Lower leg skin (tissue), 4 donors: ENCODE measurements at regions not wholly inside any gene's neighbourhood (a gene's known extent, or its start where the extent isn't known, plus 50 kb on each side); places are given as distances from the start of the nearest gene placed in this dataset.

Experiments
- DNase-seq, 2 donors: peaks; one replicate each; pipeline ENCODE4 v3.0.0-alpha.2; 2019; ENCODE audit warnings: low spot score in 2 of 2
- H3K4me3 ChIP-seq: fragments of 200-600 bp; sonication (generic); 2 replicates; pipeline ENCODE4 v1.5.1; 2017; ENCODE audit warnings: mild to moderate bottlenecking, low read depth; ENCODE audit not compliant: poor library complexity, severe bottlenecking
- POLR2A ChIP-seq, 2 donors: fragments of 450-650 bp; IDR thresholded peaks; one replicate each; pipeline ENCODE4 v1.6.1; 2016 to 2017; ENCODE audit warnings: antibody characterized with exemption in 2 of 2, mild to moderate bottlenecking in 1 of 2, moderate library complexity in 1 of 2
- WGBS, 2 donors: methylation state at CpG; one replicate each; pipeline ENCODE4 v1.1.5; 2018; 5-methylcytosine and 5-hydroxymethylcytosine counted together
- intact Hi-C: fragments of 100-400 bp; cut with DNase I; formaldehyde crosslinking; loops from one replicate; pipeline ENCODE4 v1.15.0; 2023; ENCODE audit warnings: low total_unique reads
- TF ChIP-seq, protein P1 (sequence below), 3 donors: fragments of 450-650 bp; IDR thresholded peaks; one replicate each; pipeline ENCODE4 v1.5.1; 2016; ENCODE audit warnings: antibody characterized with exemption in 3 of 3, mild to moderate bottlenecking in 3 of 3, moderate library complexity in 2 of 3

DNA sequence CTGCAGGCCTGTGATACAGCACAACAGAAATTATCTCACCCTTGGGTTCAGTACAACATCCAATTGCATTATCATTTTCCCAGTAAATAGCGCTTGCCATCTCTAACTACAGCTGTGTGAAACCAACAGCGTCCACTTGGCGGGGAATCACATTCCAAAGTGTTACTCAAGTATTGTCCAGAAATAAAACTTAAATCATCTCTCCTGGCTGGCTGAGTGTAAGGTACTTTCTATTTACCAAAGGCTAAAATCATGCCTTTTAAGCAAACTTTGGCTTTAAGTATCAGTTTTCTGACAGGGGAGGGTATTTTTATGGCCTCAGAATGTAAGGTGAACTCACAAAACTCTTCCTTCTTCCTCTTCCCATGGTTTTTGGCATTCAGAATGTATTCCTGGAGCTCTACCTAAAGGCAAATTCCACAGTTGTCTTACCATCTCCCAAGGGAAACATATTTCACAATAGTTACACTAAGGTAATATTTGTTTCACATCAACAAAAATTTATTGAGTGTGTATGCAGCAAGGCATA, 205.6 kb upstream of the MPDZ start:
- TF ChIP-seq POLR2A (IDR thresholded peaks at IDR 0.05), result no peak
- TF ChIP-seq, protein P1, sequence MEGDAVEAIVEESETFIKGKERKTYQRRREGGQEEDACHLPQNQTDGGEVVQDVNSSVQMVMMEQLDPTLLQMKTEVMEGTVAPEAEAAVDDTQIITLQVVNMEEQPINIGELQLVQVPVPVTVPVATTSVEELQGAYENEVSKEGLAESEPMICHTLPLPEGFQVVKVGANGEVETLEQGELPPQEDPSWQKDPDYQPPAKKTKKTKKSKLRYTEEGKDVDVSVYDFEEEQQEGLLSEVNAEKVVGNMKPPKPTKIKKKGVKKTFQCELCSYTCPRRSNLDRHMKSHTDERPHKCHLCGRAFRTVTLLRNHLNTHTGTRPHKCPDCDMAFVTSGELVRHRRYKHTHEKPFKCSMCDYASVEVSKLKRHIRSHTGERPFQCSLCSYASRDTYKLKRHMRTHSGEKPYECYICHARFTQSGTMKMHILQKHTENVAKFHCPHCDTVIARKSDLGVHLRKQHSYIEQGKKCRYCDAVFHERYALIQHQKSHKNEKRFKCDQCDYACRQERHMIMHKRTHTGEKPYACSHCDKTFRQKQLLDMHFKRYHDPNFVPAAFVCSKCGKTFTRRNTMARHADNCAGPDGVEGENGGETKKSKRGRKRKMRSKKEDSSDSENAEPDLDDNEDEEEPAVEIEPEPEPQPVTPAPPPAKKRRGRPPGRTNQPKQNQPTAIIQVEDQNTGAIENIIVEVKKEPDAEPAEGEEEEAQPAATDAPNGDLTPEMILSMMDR (IDR thresholded peaks at IDR 0.05), result no peak
- peak in 1 of 2 donors; percentile 74 for DNase-seq
- 39 to 42% methylated on average over 3 of the region's 3 CpGs for WGBS, 2 donors
- intact Hi-C loops, result no loop called here
- H3K4me3 ChIP-seq, result no peak overlapping the region

DNA sequence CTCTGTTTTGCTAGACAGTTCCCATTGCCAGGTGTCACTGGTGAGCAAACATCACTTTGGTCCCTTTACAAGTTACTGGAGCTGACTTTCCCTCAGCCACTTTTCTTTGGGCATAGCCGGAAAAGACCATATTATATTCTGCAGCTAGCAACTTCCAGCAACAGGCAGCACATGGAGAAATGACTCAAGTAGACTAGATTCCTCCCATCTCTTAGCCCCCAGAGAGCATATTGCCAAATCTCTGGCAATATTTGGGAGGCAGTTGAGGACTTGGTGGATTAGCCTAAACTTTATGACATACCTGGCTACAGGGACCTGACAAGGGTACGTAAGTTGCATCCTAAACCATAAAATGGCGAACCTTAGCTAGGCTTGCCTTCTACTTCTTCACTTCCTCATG, 204.7 kb upstream of the MPDZ start:
- TF ChIP-seq, protein P1 (IDR thresholded peaks at IDR 0.05), result no peak
- no peak for TF ChIP-seq POLR2A (IDR thresholded peaks at IDR 0.05)
- WGBS, 2 donors, result 89 to 91% methylated on average over 3 of the region's 3 CpGs
- no peak for DNase-seq
- intact Hi-C loops, result no loop called here
- no peak overlapping the region for H3K4me3 ChIP-seq

DNA sequence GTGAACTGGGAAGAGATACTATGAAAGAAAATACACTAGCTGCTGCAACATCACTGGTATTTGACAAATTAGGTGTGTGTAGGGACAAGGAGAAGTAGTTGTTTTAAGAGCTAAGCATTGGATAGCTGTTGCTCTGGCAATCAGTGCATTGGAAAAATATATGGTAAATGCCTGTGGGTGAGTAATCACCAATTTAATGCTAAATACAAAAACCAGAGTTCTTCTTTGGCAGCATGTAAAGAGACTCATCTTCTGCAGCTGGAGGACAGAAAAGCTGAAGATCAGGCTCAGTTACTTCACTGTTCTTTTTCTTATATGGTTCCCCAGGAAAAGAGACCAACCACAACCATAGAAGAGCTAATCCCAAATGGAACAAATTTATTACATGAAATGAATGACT, 201.8 kb upstream of the MPDZ start:
- no peak overlapping the region for H3K4me3 ChIP-seq
- TF ChIP-seq POLR2A (IDR thresholded peaks at IDR 0.05), result no peak
- TF ChIP-seq, protein P1 (IDR thresholded peaks at IDR 0.05), result no peak
- intact Hi-C loops, result no loop called here
- no peak for DNase-seq

DNA sequence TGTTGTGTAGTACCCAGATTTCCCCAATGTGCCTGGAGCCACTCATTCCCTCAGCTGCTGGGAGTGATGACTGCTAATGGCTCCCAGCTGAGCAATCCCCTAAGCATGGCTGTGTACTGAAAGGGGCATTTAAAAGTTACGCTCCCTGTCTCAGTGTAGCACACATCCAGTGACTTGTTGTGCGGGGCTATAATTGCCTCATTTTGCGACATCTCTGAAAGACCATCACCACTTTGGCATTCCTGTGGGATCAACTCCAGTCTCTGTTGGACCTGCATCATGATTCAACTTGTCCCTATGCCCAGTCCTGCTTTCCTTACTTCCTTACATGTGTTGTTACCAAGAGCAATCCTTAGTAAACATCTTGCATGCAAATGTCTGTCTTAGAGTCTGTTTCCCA, 201.2 kb upstream of the MPDZ start:
- H3K4me3 ChIP-seq, result no peak overlapping the region
- intact Hi-C loops, result no loop called here
- peak in 1 of 2 donors; percentile 58 for DNase-seq
- 63 to 68% methylated on average over 3 of the region's 3 CpGs for WGBS, 2 donors
- no peak for TF ChIP-seq POLR2A (IDR thresholded peaks at IDR 0.05)
- TF ChIP-seq, protein P1 (IDR thresholded peaks at IDR 0.05), result no peak

DNA sequence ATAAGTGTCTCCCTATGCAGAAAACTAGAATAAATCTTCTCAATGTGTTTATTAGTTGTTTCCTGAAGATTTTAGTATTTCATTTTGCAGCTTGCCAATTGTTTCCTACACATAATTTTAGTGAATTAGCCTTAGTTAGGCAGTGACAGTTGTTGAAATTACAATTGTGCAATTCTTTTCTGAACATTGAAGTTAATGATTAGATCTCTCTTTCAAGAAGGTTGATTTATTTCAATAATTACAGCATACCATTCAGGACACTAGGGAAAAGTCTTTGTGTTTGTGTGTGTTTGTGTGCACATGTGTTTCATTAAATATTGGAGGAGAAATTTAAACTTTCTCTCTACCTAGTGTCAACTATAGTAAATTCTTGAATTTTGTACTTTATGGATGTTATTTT, 199.6 kb upstream of the MPDZ start:
- no peak for DNase-seq
- TF ChIP-seq, protein P1 (IDR thresholded peaks at IDR 0.05), result no peak
- no peak for TF ChIP-seq POLR2A (IDR thresholded peaks at IDR 0.05)
- no peak overlapping the region for H3K4me3 ChIP-seq
- intact Hi-C loops, result no loop called here

DNA sequence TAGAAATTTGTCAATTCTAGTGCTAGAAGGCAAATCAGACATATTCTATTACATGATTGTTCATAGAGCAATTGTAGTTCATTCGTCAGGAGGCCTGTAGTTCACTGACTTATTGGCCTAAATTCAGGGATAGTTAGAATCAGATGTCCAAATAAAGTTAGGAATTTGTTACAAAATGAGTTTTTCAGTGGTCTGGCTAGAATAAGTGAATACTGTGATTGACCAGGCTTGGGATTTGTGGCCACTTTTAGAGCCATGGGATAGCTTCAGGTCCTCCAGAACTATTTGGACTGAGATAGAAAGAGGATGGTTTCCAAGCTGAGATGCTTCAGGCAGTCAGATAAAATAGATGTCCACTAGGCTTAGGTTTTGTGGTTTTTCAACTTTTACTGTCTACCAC, 199.1 kb upstream of the MPDZ start:
- no peak overlapping the region for H3K4me3 ChIP-seq
- intact Hi-C loops, result no loop called here
- TF ChIP-seq, protein P1 (IDR thresholded peaks at IDR 0.05), result no peak
- TF ChIP-seq POLR2A (IDR thresholded peaks at IDR 0.05), result no peak
- WGBS, 2 donors, result 44 to 57% methylated on average over 1 of the region's 1 CpG
- no peak for DNase-seq
